GM23338 (cell line): ENCODE measurements at regions not wholly inside any gene's neighbourhood (a gene's known extent, or its start where the extent isn't known, plus 50 kb on each side); places are given as distances from the start of the nearest gene placed in this dataset.

Experiments used
- ATAC-seq: fragments of 200-7000 bp; cut with Tn5 transposase; 3 replicates; pipeline ENCODE4 v1.9.1; 2020
- DNase-seq: peaks from one replicate; pipeline ENCODE4 v3.0.0-alpha.2; 2015; ENCODE audit warnings: low spot score
- H2AFZ ChIP-seq: fragments of 200-600 bp; sonication (generic); 2 replicates; pipeline ENCODE4 v1.8.0; 2016; ENCODE audit warnings: antibody characterized with exemption, mild to moderate bottlenecking, moderate library complexity
- H3F3A ChIP-seq: fragments of 200-600 bp; sonication (generic); replicated peaks from 2 replicates; pipeline ENCODE4 v1.8.0; 2017; ENCODE audit warnings: antibody characterized with exemption, mixed run types, low read depth
- H3K27ac ChIP-seq: fragments of 200-600 bp; sonication (generic); 2 replicates; pipeline ENCODE4 v1.6.1; 2016; ENCODE audit warnings: low read depth
- H3K27me3 ChIP-seq: fragments of 200-600 bp; sonication (generic); 2 replicates; pipeline ENCODE4 v1.8.0; 2016; ENCODE audit warnings: mild to moderate bottlenecking, mixed run types, moderate library complexity; ENCODE audit not compliant: insufficient read depth
- H3K36me3 ChIP-seq: fragments of 200-600 bp; sonication (generic); 2 replicates; pipeline ENCODE4 v1.8.0; 2016; ENCODE audit warnings: mild to moderate bottlenecking; ENCODE audit not compliant: insufficient read depth
- H3K4me1 ChIP-seq: fragments of 200-600 bp; sonication (generic); 2 replicates; pipeline ENCODE4 v1.8.0; 2016; ENCODE audit warnings: mild to moderate bottlenecking, moderate library complexity; ENCODE audit not compliant: insufficient read depth
- H3K4me2 ChIP-seq: fragments of 200-600 bp; sonication (generic); 2 replicates; pipeline ENCODE4 v1.7.1; 2017; ENCODE audit warnings: mixed run types
- H3K4me3 ChIP-seq: fragments of 200-600 bp; sonication (generic); 2 replicates; pipeline ENCODE4 v1.6.1; 2016; ENCODE audit warnings: mixed run types
- H3K79me2 ChIP-seq: fragments of 200-600 bp; sonication (generic); replicated peaks from 2 replicates; pipeline ENCODE4 v1.8.0; 2017; ENCODE audit warnings: mild to moderate bottlenecking; ENCODE audit not compliant: insufficient read depth
- H3K9me2 ChIP-seq: fragments of 200-600 bp; sonication (generic); 2 replicates; pipeline ENCODE4 v1.8.0; 2017; ENCODE audit not compliant: insufficient read depth
- H4K20me1 ChIP-seq: fragments of 200-600 bp; sonication (generic); replicated peaks from 2 replicates; pipeline ENCODE4 v1.8.0; 2017; ENCODE audit warnings: mild to moderate bottlenecking; ENCODE audit not compliant: insufficient read depth
- H3K27ac Mint-ChIP-seq: 2 replicates; pipeline ENCODE4 v1.8.0; 2020; ENCODE audit warnings: inconsistent platforms, mild to moderate bottlenecking, moderate library complexity, mixed read lengths
- H3K27me3 Mint-ChIP-seq: 3 replicates; pipeline ENCODE4 v1.8.0; 2022; ENCODE audit warnings: low read depth, mild to moderate bottlenecking, moderate library complexity, mixed read lengths, inconsistent platforms; ENCODE audit not compliant: insufficient read depth, poor library complexity
- H3K36me3 Mint-ChIP-seq: 3 replicates; pipeline ENCODE4 v1.8.0; 2021; ENCODE audit warnings: low read depth, mild to moderate bottlenecking, inconsistent platforms, moderate library complexity, mixed read lengths
- H3K4me1 Mint-ChIP-seq: 3 replicates; pipeline ENCODE4 v1.8.0; 2020; ENCODE audit warnings: mild to moderate bottlenecking, inconsistent platforms, mixed read lengths
- H3K4me3 Mint-ChIP-seq: 3 replicates; pipeline ENCODE4 v1.8.0; 2021; ENCODE audit warnings: moderate library complexity, mild to moderate bottlenecking, inconsistent platforms, mixed read lengths
- H3K9me3 Mint-ChIP-seq: 3 replicates; pipeline ENCODE4 v1.8.0; 2020; ENCODE audit warnings: moderate library complexity, mild to moderate bottlenecking, inconsistent platforms, mixed read lengths
- CREB1 ChIP-seq: fragments of 250-450 bp; sonication (Bioruptor Pico); IDR thresholded peaks from 2 replicates; pipeline ENCODE4 v1.5.0; 2020; ENCODE audit warnings: low read depth, mild to moderate bottlenecking, moderate library complexity
- JUNB ChIP-seq: IDR thresholded peaks from one replicate; pipeline ENCODE4 v1.6.1; 2016; ENCODE audit warnings: antibody characterized with exemption; ENCODE audit not compliant: unreplicated experiment
- NANOG ChIP-seq: IDR thresholded peaks from 2 replicates; pipeline ENCODE4 v1.6.1; 2016; ENCODE audit warnings: antibody characterized with exemption, borderline replicate concordance
- STAT1 ChIP-seq: IDR thresholded peaks from one replicate; pipeline ENCODE4 v1.6.1; 2016; ENCODE audit warnings: antibody characterized with exemption; ENCODE audit not compliant: unreplicated experiment
- ZNF331 ChIP-seq: fragments of 250-450 bp; sonication (Bioruptor Pico); IDR thresholded peaks from 2 replicates; pipeline ENCODE4 v1.5.0; 2020; ENCODE audit warnings: low read depth, mild to moderate bottlenecking, moderate library complexity
- TF ChIP-seq, protein P1 (sequence below), 2 experiments: fragments of 200-600 bp in 1 of 2; sonication (generic) in 1 of 2; conservative IDR thresholded peaks; 2 replicates each; pipeline versions ENCODE4 v1.5.1 to v1.6.1; 2016 to 2017; ENCODE audit warnings: antibody characterized with exemption in 2 of 2, low read depth in 2 of 2, mild to moderate bottlenecking in 2 of 2, moderate library complexity in 1 of 2
- TF ChIP-seq, protein P2 (sequence below): fragments of 250-450 bp; sonication (Bioruptor Pico); IDR thresholded peaks from 2 replicates; pipeline ENCODE4 v1.5.0; 2020; ENCODE audit warnings: mild to moderate bottlenecking, moderate library complexity

DNA sequence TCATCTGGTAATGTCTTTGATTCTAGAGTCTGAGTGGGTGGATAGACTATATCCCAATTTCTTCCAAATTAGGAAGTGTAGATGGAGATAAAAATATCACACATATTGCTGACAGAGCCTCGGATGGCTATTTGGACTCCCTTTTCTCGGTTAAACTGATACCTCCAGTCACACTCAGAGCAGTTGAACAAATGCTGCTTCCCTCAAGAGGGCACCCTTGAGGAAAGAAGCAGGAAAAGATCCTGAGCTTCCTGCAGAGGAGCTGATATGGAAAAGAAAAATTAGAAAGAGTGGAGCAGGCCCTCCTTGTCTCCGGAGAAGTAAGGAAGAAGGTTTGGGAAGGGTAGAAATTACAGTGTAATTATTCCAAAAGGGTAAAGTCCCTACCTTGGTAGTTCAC is 96.2 kb upstream of the CCSER1 start:
- Histone ChIP-seq H4K20me1 (no peaks in the 10 kb centered on the region), H3F3A (no peaks in the 10 kb centered on the region), H3K79me2 (no peaks in the 10 kb centered on the region), H3K27me3 (no peaks in the 10 kb centered on the region), H3K9me2 (no peaks in the 10 kb centered on the region), H3K4me3 (no peak overlapping the region), H3K27ac (no peak overlapping the region), H3K4me1 (peaks cover 6% of the 10 kb centered on the region; the same call in 1 of the 2 replicates), H3K36me3 (no peaks in the 10 kb centered on the region), H2AFZ (no peak overlapping the region), H3K4me2 (no peak overlapping the region)
- Mint-ChIP-seq H3K27ac (no peak overlapping the region), H3K4me1 (peaks cover 10% of the 10 kb centered on the region), H3K27me3 (no peaks in the 10 kb centered on the region), H3K4me3 (no peak overlapping the region), H3K9me3 (peaks cover 18% of the 10 kb centered on the region; the same call in 2 of the 3 replicates), H3K36me3 (peaks cover 4% of the 10 kb centered on the region; the same call in 1 of the 3 replicates)
- ATAC-seq (peak; percentile 95), DNase-seq (peak; percentile 72)
- TF ChIP-seq NANOG: no peak
- TF ChIP-seq, protein P1, sequence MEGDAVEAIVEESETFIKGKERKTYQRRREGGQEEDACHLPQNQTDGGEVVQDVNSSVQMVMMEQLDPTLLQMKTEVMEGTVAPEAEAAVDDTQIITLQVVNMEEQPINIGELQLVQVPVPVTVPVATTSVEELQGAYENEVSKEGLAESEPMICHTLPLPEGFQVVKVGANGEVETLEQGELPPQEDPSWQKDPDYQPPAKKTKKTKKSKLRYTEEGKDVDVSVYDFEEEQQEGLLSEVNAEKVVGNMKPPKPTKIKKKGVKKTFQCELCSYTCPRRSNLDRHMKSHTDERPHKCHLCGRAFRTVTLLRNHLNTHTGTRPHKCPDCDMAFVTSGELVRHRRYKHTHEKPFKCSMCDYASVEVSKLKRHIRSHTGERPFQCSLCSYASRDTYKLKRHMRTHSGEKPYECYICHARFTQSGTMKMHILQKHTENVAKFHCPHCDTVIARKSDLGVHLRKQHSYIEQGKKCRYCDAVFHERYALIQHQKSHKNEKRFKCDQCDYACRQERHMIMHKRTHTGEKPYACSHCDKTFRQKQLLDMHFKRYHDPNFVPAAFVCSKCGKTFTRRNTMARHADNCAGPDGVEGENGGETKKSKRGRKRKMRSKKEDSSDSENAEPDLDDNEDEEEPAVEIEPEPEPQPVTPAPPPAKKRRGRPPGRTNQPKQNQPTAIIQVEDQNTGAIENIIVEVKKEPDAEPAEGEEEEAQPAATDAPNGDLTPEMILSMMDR (conservative IDR thresholded peaks at IDR 0.05; ENCODE audit: low read depth in 2 of 2): peak; percentile 59 to 74

DNA sequence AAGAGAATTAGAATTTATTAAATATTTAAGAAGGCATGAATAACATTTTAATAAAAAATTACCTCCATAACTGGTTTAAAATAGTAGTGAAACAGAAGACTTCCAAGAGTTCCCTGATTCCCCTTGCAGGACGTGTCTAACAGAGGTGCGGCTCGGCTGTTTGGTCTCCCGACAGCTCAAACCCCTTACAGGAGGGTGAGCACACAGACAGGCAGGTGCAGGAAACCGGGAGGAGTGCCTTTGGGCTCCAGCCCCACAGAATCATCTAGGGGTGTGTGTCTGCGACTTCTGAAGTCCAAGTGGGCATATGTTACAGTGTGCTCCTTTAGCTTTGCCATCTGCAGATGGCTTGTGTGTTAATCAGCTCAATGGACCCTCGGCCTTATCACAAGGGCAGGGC is 88.1 kb upstream of the CCSER1 start:
- H3K4me2 ChIP-seq: no peak overlapping the region
- no peaks in the 10 kb centered on the region for H4K20me1 ChIP-seq
- peak overlapping the region; percentile 54; the same call in 1 of the 2 replicates for H2AFZ ChIP-seq
- H3K79me2 ChIP-seq: no peaks in the 10 kb centered on the region
- TF ChIP-seq JUNB (no peak), NANOG (no peak), ZNF331 (no peak), STAT1 (no peak), CREB1 (CRISPR knock-in tag) (no peak)
- TF ChIP-seq, protein P2, sequence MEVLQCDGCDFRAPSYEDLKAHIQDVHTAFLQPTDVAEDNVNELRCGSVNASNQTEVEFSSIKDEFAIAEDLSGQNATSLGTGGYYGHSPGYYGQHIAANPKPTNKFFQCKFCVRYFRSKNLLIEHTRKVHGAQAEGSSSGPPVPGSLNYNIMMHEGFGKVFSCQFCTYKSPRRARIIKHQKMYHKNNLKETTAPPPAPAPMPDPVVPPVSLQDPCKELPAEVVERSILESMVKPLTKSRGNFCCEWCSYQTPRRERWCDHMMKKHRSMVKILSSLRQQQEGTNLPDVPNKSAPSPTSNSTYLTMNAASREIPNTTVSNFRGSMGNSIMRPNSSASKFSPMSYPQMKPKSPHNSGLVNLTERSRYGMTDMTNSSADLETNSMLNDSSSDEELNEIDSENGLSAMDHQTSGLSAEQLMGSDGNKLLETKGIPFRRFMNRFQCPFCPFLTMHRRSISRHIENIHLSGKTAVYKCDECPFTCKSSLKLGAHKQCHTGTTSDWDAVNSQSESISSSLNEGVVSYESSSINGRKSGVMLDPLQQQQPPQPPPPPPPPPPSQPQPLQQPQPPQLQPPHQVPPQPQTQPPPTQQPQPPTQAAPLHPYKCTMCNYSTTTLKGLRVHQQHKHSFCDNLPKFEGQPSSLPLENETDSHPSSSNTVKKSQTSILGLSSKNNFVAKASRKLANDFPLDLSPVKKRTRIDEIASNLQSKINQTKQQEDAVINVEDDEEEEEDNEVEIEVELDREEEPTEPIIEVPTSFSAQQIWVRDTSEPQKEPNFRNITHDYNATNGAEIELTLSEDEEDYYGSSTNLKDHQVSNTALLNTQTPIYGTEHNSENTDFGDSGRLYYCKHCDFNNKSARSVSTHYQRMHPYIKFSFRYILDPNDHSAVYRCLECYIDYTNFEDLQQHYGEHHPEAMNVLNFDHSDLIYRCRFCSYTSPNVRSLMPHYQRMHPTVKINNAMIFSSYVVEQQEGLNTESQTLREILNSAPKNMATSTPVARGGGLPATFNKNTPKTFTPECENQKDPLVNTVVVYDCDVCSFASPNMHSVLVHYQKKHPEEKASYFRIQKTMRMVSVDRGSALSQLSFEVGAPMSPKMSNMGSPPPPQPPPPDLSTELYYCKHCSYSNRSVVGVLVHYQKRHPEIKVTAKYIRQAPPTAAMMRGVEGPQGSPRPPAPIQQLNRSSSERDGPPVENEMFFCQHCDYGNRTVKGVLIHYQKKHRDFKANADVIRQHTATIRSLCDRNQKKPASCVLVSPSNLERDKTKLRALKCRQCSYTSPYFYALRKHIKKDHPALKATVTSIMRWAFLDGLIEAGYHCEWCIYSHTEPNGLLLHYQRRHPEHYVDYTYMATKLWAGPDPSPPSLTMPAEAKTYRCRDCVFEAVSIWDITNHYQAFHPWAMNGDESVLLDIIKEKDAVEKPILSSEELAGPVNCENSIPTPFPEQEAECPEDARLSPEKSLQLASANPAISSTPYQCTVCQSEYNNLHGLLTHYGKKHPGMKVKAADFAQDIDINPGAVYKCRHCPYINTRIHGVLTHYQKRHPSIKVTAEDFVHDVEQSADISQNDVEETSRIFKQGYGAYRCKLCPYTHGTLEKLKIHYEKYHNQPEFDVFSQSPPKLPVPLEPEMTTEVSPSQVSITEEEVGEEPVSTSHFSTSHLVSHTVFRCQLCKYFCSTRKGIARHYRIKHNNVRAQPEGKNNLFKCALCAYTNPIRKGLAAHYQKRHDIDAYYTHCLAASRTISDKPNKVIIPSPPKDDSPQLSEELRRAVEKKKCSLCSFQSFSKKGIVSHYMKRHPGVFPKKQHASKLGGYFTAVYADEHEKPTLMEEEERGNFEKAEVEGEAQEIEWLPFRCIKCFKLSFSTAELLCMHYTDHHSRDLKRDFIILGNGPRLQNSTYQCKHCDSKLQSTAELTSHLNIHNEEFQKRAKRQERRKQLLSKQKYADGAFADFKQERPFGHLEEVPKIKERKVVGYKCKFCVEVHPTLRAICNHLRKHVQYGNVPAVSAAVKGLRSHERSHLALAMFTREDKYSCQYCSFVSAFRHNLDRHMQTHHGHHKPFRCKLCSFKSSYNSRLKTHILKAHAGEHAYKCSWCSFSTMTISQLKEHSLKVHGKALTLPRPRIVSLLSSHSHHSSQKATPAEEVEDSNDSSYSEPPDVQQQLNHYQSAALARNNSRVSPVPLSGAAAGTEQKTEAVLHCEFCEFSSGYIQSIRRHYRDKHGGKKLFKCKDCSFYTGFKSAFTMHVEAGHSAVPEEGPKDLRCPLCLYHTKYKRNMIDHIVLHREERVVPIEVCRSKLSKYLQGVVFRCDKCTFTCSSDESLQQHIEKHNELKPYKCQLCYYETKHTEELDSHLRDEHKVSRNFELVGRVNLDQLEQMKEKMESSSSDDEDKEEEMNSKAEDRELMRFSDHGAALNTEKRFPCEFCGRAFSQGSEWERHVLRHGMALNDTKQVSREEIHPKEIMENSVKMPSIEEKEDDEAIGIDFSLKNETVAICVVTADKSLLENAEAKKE: no peak
- TF ChIP-seq, protein P1 (conservative IDR thresholded peaks at IDR 0.05; ENCODE audit: low read depth in 2 of 2): no peak
- no peak overlapping the region for H3K4me3 Mint-ChIP-seq
- ATAC-seq (peak; percentile 52), DNase-seq (no peak)
- H3K27ac Mint-ChIP-seq: no peak overlapping the region
- H3K27ac ChIP-seq: no peak overlapping the region
- no peak overlapping the region for H3K4me3 ChIP-seq
- no peaks in the 10 kb centered on the region for H3K9me2 ChIP-seq
- H3K4me1 Mint-ChIP-seq: peaks cover 3% of the 10 kb centered on the region; the same call in 2 of the 3 replicates
- no peaks in the 10 kb centered on the region for H3K36me3 ChIP-seq
- no peaks in the 10 kb centered on the region for H3F3A ChIP-seq
- H3K9me3 Mint-ChIP-seq: peaks cover 17% of the 10 kb centered on the region; the same call in 2 of the 3 replicates
- H3K27me3 ChIP-seq: no peaks in the 10 kb centered on the region
- H3K27me3 Mint-ChIP-seq: no peaks in the 10 kb centered on the region
- H3K36me3 Mint-ChIP-seq: peaks cover 4% of the 10 kb centered on the region; the same call in 1 of the 3 replicates
- peaks cover 10% of the 10 kb centered on the region; the same call in 1 of the 2 replicates for H3K4me1 ChIP-seq
